Mammary epithelial cell (primary cell): ENCODE measurements at regions not wholly inside any gene's neighbourhood (a gene's known extent, or its start where the extent isn't known, plus 50 kb on each side); places are given as distances from the start of the nearest gene placed in this dataset.

ENCODE experiments used
- EZH2 ChIP-seq: IDR thresholded peaks from 2 replicates; pipeline ENCODE4 v1.6.1; 2012; ENCODE audit warnings: low read length, inconsistent platforms, borderline replicate concordance
- TF ChIP-seq, protein P1 (sequence below), 2 donors: IDR thresholded peaks in 1 of 2; conservative IDR thresholded peaks in 1 of 2; 2 replicates each; pipeline ENCODE4 v1.5.1; 2011 to 2012; ENCODE audit warnings: inconsistent platforms in 2 of 2, low read length in 2 of 2, mild to moderate bottlenecking in 2 of 2, control low read depth in 1 of 2, low read depth in 1 of 2; ENCODE audit not compliant: insufficient read depth in 1 of 2; ENCODE audit errors: extremely low read depth in 1 of 2

DNA sequence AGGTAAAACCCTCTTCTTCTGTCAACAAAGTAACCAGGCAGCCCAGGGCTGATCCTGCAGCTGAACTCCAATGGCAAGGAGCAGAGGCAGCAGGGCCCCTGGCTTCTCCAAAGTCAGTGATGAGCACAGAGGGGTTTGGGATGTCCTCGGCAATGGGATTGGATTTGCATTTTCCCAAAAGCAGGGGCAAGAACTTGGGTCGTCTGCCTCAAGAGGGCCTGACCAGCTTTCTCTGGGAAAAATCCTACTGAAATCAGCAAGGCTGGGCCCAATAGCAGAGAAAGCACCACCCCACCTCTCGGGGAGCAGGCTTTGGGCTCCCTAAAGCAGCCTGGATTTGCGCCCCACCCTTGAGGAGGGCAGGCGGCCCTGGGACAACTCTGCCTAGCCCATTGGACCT, 210.0 kb upstream of the IGF1R start:
- TF ChIP-seq EZH2, result no peak
- TF ChIP-seq, protein P1, sequence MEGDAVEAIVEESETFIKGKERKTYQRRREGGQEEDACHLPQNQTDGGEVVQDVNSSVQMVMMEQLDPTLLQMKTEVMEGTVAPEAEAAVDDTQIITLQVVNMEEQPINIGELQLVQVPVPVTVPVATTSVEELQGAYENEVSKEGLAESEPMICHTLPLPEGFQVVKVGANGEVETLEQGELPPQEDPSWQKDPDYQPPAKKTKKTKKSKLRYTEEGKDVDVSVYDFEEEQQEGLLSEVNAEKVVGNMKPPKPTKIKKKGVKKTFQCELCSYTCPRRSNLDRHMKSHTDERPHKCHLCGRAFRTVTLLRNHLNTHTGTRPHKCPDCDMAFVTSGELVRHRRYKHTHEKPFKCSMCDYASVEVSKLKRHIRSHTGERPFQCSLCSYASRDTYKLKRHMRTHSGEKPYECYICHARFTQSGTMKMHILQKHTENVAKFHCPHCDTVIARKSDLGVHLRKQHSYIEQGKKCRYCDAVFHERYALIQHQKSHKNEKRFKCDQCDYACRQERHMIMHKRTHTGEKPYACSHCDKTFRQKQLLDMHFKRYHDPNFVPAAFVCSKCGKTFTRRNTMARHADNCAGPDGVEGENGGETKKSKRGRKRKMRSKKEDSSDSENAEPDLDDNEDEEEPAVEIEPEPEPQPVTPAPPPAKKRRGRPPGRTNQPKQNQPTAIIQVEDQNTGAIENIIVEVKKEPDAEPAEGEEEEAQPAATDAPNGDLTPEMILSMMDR (conservative IDR thresholded peaks at IDR 0.05 in 1 of 2, IDR thresholded peaks at IDR 0.05 in 1 of 2; ENCODE audit: extremely low read depth in 1 of 2, insufficient read depth in 1 of 2, low read depth in 1 of 2, low read length in 2 of 2), result no peak
